SU-DHL-6 (cell line): ENCODE measurements at regions not wholly inside any gene's neighbourhood (a gene's known extent, or its start where the extent isn't known, plus 50 kb on each side); places are given as distances from the start of the nearest gene placed in this dataset.

Experiments
- EZH2phosphoT487 ChIP-seq: fragments of 200-600 bp; sonication (generic), shearing (Covaris generic); conservative IDR thresholded peaks from 2 replicates; pipeline ENCODE4 v1.6.1; 2018; ENCODE audit warnings: mild to moderate bottlenecking, antibody characterized with exemption, low read length, moderate library complexity, mixed read lengths
- TF ChIP-seq, protein P1 (sequence below): fragments of 200-600 bp; sonication (generic); IDR thresholded peaks from one replicate; pipeline ENCODE4 v1.5.1; 2017; ENCODE audit warnings: antibody characterized with exemption, mild to moderate bottlenecking, low read length, moderate library complexity; ENCODE audit not compliant: insufficient read depth, poor library complexity, severe bottlenecking

DNA sequence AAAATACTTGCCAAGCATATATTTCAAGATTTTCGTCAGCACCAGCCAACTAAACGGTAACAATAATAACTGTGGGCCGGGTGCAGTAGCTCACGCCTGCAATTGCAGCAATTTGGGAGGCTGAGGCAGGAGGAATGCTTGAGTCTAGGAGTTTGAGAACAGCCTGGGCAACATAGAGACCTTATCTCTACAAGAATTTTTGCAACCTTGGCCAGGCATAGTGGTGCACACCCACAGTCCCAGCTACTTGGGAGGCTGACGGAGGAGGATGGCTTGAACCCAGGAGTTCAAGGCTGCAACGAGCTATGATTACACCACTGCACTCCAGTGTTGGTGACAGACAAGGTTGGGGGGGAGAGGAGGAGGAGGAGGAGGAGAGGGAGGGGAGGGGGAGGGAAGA lies 145.0 kb upstream of the TIAM1 start:
- TF ChIP-seq, protein P1, sequence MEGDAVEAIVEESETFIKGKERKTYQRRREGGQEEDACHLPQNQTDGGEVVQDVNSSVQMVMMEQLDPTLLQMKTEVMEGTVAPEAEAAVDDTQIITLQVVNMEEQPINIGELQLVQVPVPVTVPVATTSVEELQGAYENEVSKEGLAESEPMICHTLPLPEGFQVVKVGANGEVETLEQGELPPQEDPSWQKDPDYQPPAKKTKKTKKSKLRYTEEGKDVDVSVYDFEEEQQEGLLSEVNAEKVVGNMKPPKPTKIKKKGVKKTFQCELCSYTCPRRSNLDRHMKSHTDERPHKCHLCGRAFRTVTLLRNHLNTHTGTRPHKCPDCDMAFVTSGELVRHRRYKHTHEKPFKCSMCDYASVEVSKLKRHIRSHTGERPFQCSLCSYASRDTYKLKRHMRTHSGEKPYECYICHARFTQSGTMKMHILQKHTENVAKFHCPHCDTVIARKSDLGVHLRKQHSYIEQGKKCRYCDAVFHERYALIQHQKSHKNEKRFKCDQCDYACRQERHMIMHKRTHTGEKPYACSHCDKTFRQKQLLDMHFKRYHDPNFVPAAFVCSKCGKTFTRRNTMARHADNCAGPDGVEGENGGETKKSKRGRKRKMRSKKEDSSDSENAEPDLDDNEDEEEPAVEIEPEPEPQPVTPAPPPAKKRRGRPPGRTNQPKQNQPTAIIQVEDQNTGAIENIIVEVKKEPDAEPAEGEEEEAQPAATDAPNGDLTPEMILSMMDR = no peak
- TF ChIP-seq EZH2phosphoT487 = no peak
